ENCODE measurements at regions not wholly inside any gene's neighbourhood (a gene's known extent, or its start where the extent isn't known, plus 50 kb on each side); places are given as distances from the start of the nearest gene placed in this dataset.

- TF ChIP-seq SMARCB1 (IDR thresholded peaks at IDR 0.05; ENCODE audit: insufficient read length, low read depth): no peak
- TF ChIP-seq KLF6 (CRISPR knock-in tag; IDR thresholded peaks at IDR 0.05; ENCODE audit: borderline replicate concordance): no peak
- no peak for TF ChIP-seq MYBL2 (IDR thresholded peaks at IDR 0.05; ENCODE audit: low read depth)
- no peak for TF ChIP-seq MYBL2 (CRISPR knock-in tag; IDR thresholded peaks at IDR 0.05; ENCODE audit: borderline replicate concordance)
- TF ChIP-seq ZNF253 (CRISPR knock-in tag; conservative IDR thresholded peaks at IDR 0.05): no peak
- TF ChIP-seq ZC3H8 (IDR thresholded peaks at IDR 0.05): no peak
Observed at GRCh38 chr21:31450980-31451379, 106.9 kb upstream of the TIAM1 start (continued).

GRCh38 chr21:31449921-31450535 is 106.0 kb upstream of the TIAM1 start:
- Histone ChIP-seq H3K4me1 (replicated peaks in 1 of 2; ENCODE audit: control insufficient read depth in 2 of 2, insufficient read depth in 2 of 2, low read length in 2 of 2) (no peaks in the 10 kb centered on the region), H3K9me1 (ENCODE audit: control insufficient read depth, insufficient read depth, low read length) (peaks cover 4% of the 10 kb centered on the region), H2AFZ (ENCODE audit: low read depth, low read length) (no peak overlapping the region), H3K4me2 (ENCODE audit: insufficient read depth, low read length) (no peak overlapping the region), H4K20me1 (replicated peaks; ENCODE audit: control insufficient read depth, insufficient read depth, low read length) (no peaks in the 10 kb centered on the region), H3K9me3 (replicated peaks; ENCODE audit: control insufficient read depth, insufficient read depth, low read depth, low read length) (no peaks in the 10 kb centered on the region), H3K79me2 (ENCODE audit: control insufficient read depth, insufficient read depth, low read length) (no peaks in the 10 kb centered on the region), H3K27me3 (ENCODE audit: control insufficient read depth in 2 of 2, insufficient read depth in 2 of 2, low read length in 2 of 2) (peaks cover 4 to 10% of the 10 kb centered on the region in 2 experiments; a peak in 2 of 5 replicates), H3K9ac (ENCODE audit: insufficient read depth in 1 of 2, low read depth in 2 of 2, low read length in 2 of 2) (no peak overlapping the region), H3K36me3 (ENCODE audit: control insufficient read depth, insufficient read depth, low read length) (no peaks in the 10 kb centered on the region), H3K4me3 (no peak overlapping the region), H3K27ac (ENCODE audit: extremely low read depth, low read depth, low read length) (no peak overlapping the region)
- DNase-seq (ENCODE audit: extremely low read depth in 1 of 4, low spot score in 3 of 4) (no peak), FAIRE-seq (no peak), ATAC-seq (no peak)
- in situ Hi-C loops (cut with MboI): no loop called here
- under 1% methylated on average over 11 of the region's 11 CpGs for WGBS (ENCODE audit: insufficient coverage, low coverage, missing lambda C conversion rate)
- intact Hi-C loops (cut with micrococcal nuclease): no loop called here
- POLR2A ChIA-PET: no interaction called here
- no TSS peak for BruUV-seq (replicated peaks)
- CTCF ChIA-PET (ENCODE audit: low intra/inter-chr PET ratio): no interaction called here
- TF ChIP-seq ZFP91 (CRISPR knock-in tag; IDR thresholded peaks at IDR 0.05) (no peak), ZNF316 (IDR thresholded peaks at IDR 0.05) (no peak), FOXP1 (CRISPR knock-in tag; IDR thresholded peaks at IDR 0.05) (no peak), TSHZ1 (CRISPR knock-in tag; IDR thresholded peaks at IDR 0.05) (no peak), XRCC3 (IDR thresholded peaks at IDR 0.05) (no peak), ZNF134 (CRISPR knock-in tag; conservative IDR thresholded peaks at IDR 0.05) (no peak), CEBPB (tag; IDR thresholded peaks at IDR 0.05) (no peak), NFYB (IDR thresholded peaks at IDR 0.05; ENCODE audit: extremely low read depth, insufficient read length) (no peak), TFAP4 (CRISPR knock-in tag; IDR thresholded peaks at IDR 0.05; ENCODE audit: borderline replicate concordance) (no peak), ZFP36 (IDR thresholded peaks at IDR 0.05; ENCODE audit: low read depth, low read length, partially characterized antibody) (no peak), GATA2 (CRISPR knock-in tag; IDR thresholded peaks at IDR 0.05) (no peak)
